Ammon's horn (tissue), 1 donor: ENCODE measurements at regions not wholly inside any gene's neighbourhood (a gene's known extent, or its start where the extent isn't known, plus 50 kb on each side); places are given as distances from the start of the nearest gene placed in this dataset.

Experiments
- DNase-seq: peaks from one replicate; pipeline ENCODE4 v3.0.0-alpha.2; 2016; ENCODE audit warnings: low spot score

GRCh38 chr2:37865640-37866039, 59.4 kb upstream of the RMDN2 start:
- DNase-seq: no peak

GRCh38 chr2:37866171-37866934, 58.7 kb upstream of the RMDN2 start:
- DNase-seq: no peak

DNA sequence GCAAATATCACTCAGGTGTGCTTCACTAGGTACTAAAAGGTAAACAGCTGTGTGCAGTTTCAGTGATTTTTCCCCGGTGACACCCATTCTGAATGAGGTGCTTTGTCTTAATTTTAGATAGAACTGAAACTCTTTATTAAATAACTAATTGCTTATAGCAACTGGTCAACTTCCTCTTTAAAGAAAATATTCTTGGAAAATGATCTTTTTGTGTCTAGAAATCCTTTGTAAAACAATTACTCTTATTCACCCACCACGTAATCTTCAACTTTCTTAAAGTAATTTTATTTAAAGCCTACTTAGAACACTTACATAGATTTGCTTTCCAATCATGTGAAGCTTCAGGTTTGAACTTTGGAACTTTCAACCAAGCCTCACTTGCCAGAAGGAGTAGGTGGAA, 57.9 kb upstream of the RMDN2 start:
- DNase-seq: no peak

- no peak for DNase-seq
Measured at GRCh38 chr2:37868866-37869265, 56.2 kb upstream of the RMDN2 start.

GRCh38 chr2:37869304-37869703, 55.8 kb upstream of the RMDN2 start:
- no peak for DNase-seq

- DNase-seq: no peak
Measured at GRCh38 chr2:37869771-37870170, 55.3 kb upstream of the RMDN2 start.

DNA sequence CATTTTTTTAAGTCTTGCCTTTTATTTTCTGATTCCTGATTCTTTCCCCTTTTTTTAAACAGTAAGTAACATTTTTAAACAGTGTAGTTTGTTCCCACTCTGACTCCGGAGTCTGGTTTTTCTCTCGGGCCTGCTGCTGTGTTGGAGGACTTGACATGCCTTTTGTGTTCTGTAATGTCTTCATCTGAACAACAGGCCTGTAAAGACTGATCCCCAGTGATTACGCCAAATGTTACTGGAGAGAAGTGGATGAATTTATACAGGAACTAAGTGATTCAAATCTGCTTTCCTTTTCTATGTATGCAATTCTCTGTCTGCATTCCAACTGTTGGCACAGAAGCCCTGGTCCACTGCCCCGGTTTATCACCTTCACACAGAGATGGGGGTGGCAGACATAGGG, 54.3 kb upstream of the RMDN2 start:
- no peak for DNase-seq

- peak; percentile 35 for DNase-seq
Measured at GRCh38 chr2:37871456-37872191, 53.5 kb upstream of the RMDN2 start.

- no peak for DNase-seq
Measured at GRCh38 chr2:37872192-37872750, 52.8 kb upstream of the RMDN2 start.

- DNase-seq: no peak
Measured at GRCh38 chr2:37873229-37873628, 51.9 kb upstream of the RMDN2 start.

- no peak for DNase-seq
Measured at GRCh38 chr2:37873749-37874330, 51.2 kb upstream of the RMDN2 start.

- no peak for DNase-seq
Measured at GRCh38 chr2:37874470-37874869, 50.6 kb upstream of the RMDN2 start.
